SK-N-MC (cell line): ENCODE measurements at regions not wholly inside any gene's neighbourhood (a gene's known extent, or its start where the extent isn't known, plus 50 kb on each side); places are given as distances from the start of the nearest gene placed in this dataset.

Experiments
- DNase-seq: peaks from one replicate; pipeline ENCODE4 v3.0.0-alpha.2; 2011; ENCODE audit warnings: low read depth, low spot score
- H3K27ac ChIP-seq: fragments of 200-600 bp; sonication (generic); 2 replicates; pipeline ENCODE4 v1.5.1; 2016; ENCODE audit warnings: mixed run types
- H3K36me3 ChIP-seq: fragments of 200-600 bp; sonication (generic); 2 replicates; pipeline ENCODE4 v1.6.1; 2017; ENCODE audit warnings: antibody characterized with exemption, low read length, mixed read lengths; ENCODE audit not compliant: insufficient read depth
- H3K4me3 ChIP-seq: fragments of 200-600 bp; sonication (generic); 2 replicates; pipeline ENCODE4 v1.5.1; 2016
- H3K9ac ChIP-seq: fragments of 200-600 bp; sonication (generic); 2 replicates; pipeline ENCODE4 v1.8.0; 2017; ENCODE audit warnings: mixed run types, mixed read lengths; ENCODE audit not compliant: insufficient read length
- H3K9me3 ChIP-seq: fragments of 200-600 bp; sonication (generic); 2 replicates; pipeline ENCODE4 v1.6.1; 2017; ENCODE audit warnings: low read depth, mild to moderate bottlenecking, antibody characterized with exemption, low read length, moderate library complexity, mixed read lengths
- EZH2 ChIP-seq: fragments of 200-600 bp; sonication (generic); IDR thresholded peaks from one replicate; pipeline ENCODE4 v1.6.1; 2017; ENCODE audit warnings: antibody characterized with exemption
- FOXP2 ChIP-seq: optimal IDR thresholded peaks from 2 replicates; pipeline ENCODE3; 2011; ENCODE audit warnings: mild to moderate bottlenecking, moderate library complexity; ENCODE audit not compliant: insufficient read depth; ENCODE audit errors: extremely low read length, control extremely low read depth
- POLR2AphosphoS5 ChIP-seq: IDR thresholded peaks from 2 replicates; pipeline ENCODE4 v1.6.1; 2012; ENCODE audit warnings: mild to moderate bottlenecking, low read depth, low read length, borderline replicate concordance

GRCh38 chr15:62941699-62942098 lies 100.8 kb upstream of the TPM1 start:
- H3K9me3 ChIP-seq: no peaks in the 10 kb centered on the region
- no peak for DNase-seq
- H3K27ac ChIP-seq: no peak overlapping the region
- H3K36me3 ChIP-seq: no peaks in the 10 kb centered on the region
- no peak for TF ChIP-seq POLR2AphosphoS5
- H3K4me3 ChIP-seq: no peak overlapping the region
- H3K9ac ChIP-seq: no peak overlapping the region

GRCh38 chr15:62942428-62942827 lies 100.1 kb upstream of the TPM1 start:
- DNase-seq: no peak
- Histone ChIP-seq H3K9ac (no peak overlapping the region), H3K4me3 (no peak overlapping the region), H3K27ac (no peak overlapping the region), H3K36me3 (no peaks in the 10 kb centered on the region), H3K9me3 (no peaks in the 10 kb centered on the region)
- TF ChIP-seq POLR2AphosphoS5 (no peak), FOXP2 (no peak), EZH2 (no peak)

GRCh38 chr15:62945063-62945462 lies 97.5 kb upstream of the TPM1 start:
- DNase-seq: no peak
- no peak overlapping the region for H3K4me3 ChIP-seq
- TF ChIP-seq POLR2AphosphoS5 (no peak), FOXP2 (no peak), EZH2 (no peak)
- no peaks in the 10 kb centered on the region for H3K9me3 ChIP-seq
- H3K36me3 ChIP-seq: no peaks in the 10 kb centered on the region
- no peak overlapping the region for H3K9ac ChIP-seq
- no peak overlapping the region for H3K27ac ChIP-seq

GRCh38 chr15:62945760-62946159 lies 96.8 kb upstream of the TPM1 start:
- no peaks in the 10 kb centered on the region for H3K36me3 ChIP-seq
- no peaks in the 10 kb centered on the region for H3K9me3 ChIP-seq
- no peak overlapping the region for H3K4me3 ChIP-seq
- no peak overlapping the region for H3K27ac ChIP-seq
- TF ChIP-seq FOXP2 (no peak), POLR2AphosphoS5 (no peak), EZH2 (no peak)
- DNase-seq: no peak
- no peak overlapping the region for H3K9ac ChIP-seq

GRCh38 chr15:62946940-62947339 lies 95.6 kb upstream of the TPM1 start:
- TF ChIP-seq EZH2 (no peak), FOXP2 (no peak), POLR2AphosphoS5 (no peak)

GRCh38 chr15:62950462-62950931 lies 92.0 kb upstream of the TPM1 start:
- no peaks in the 10 kb centered on the region for H3K36me3 ChIP-seq
- DNase-seq: no peak
- H3K9ac ChIP-seq: no peak overlapping the region
- TF ChIP-seq POLR2AphosphoS5 (no peak), FOXP2 (no peak), EZH2 (no peak)
- H3K9me3 ChIP-seq: no peaks in the 10 kb centered on the region
- no peak overlapping the region for H3K4me3 ChIP-seq
- H3K27ac ChIP-seq: no peak overlapping the region

More at GRCh38 chr15:62946940-62947339, 95.6 kb upstream of the TPM1 start:
- H3K27ac ChIP-seq: no peak overlapping the region
- no peaks in the 10 kb centered on the region for H3K9me3 ChIP-seq
- no peak for DNase-seq
- no peaks in the 10 kb centered on the region for H3K36me3 ChIP-seq
- H3K9ac ChIP-seq: no peak overlapping the region
- no peak overlapping the region for H3K4me3 ChIP-seq

GRCh38 chr15:62951481-62951880 lies 91.1 kb upstream of the TPM1 start:
- no peak for DNase-seq
- Histone ChIP-seq H3K9ac (no peak overlapping the region), H3K27ac (no peak overlapping the region), H3K4me3 (no peak overlapping the region), H3K36me3 (no peaks in the 10 kb centered on the region), H3K9me3 (no peaks in the 10 kb centered on the region)
- TF ChIP-seq POLR2AphosphoS5 (no peak), EZH2 (no peak), FOXP2 (no peak)

- Histone ChIP-seq H3K4me3 (no peak overlapping the region), H3K9me3 (no peaks in the 10 kb centered on the region), H3K27ac (no peak overlapping the region), H3K36me3 (no peaks in the 10 kb centered on the region), H3K9ac (no peak overlapping the region)
- TF ChIP-seq EZH2: no peak
- TF ChIP-seq FOXP2: no peak
- no peak for DNase-seq
These were observed 89.5 kb upstream of the TPM1 start for GRCh38 chr15:62953021-62953420.

- H3K9me3 ChIP-seq: no peaks in the 10 kb centered on the region
- TF ChIP-seq EZH2 (no peak), FOXP2 (no peak), POLR2AphosphoS5 (no peak)
- no peaks in the 10 kb centered on the region for H3K36me3 ChIP-seq
- DNase-seq: no peak
- H3K9ac ChIP-seq: no peak overlapping the region
- H3K4me3 ChIP-seq: no peak overlapping the region
- H3K27ac ChIP-seq: no peak overlapping the region
These were observed 89.0 kb upstream of the TPM1 start for GRCh38 chr15:62953496-62954045.

GRCh38 chr15:62957130-62957529 lies 85.4 kb upstream of the TPM1 start:
- DNase-seq: no peak
- Histone ChIP-seq H3K9me3 (no peaks in the 10 kb centered on the region), H3K36me3 (no peaks in the 10 kb centered on the region), H3K4me3 (no peak overlapping the region), H3K27ac (no peak overlapping the region), H3K9ac (no peak overlapping the region)
- no peak for TF ChIP-seq FOXP2
- no peak for TF ChIP-seq POLR2AphosphoS5
- TF ChIP-seq EZH2: no peak
